ENCODE measurements at regions not wholly inside any gene's neighbourhood (a gene's known extent, or its start where the extent isn't known, plus 50 kb on each side); places are given as distances from the start of the nearest gene placed in this dataset.

DNA sequence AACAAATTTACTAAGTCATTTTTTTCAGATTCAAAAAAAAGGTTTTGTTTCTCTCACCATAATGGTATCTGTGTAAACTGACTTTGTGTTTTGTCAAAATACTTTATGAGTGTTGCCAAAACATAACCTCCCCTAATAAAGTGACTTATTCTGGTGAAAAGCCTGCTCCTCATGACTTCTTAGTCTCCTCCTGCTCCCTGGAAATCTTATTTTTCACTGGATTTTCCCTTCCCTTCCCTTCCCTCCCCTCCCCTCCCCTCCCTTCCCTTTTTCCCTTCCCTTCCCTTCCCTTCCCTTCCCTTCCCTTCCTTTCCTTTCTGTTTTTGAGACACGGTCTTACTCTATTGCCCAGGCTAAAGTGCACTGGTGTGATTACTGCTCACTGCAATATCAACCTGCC is 650.1 kb upstream of the GHITM start:
- H4K5ac ChIP-seq (ENCODE audit: low read length) = no peak overlapping the region
- no peak overlapping the region for H3K18ac ChIP-seq (ENCODE audit: low read length)
- no peak overlapping the region for H2BK120ac ChIP-seq (ENCODE audit: low read depth, low read length)
- H3K9ac ChIP-seq (ENCODE audit: low read length) = no peak overlapping the region
- no peaks in the 10 kb centered on the region for H3K4me1 ChIP-seq (ENCODE audit: control insufficient read depth, low read depth, low read length)
- no peaks in the 10 kb centered on the region for H3K27me3 ChIP-seq (ENCODE audit: insufficient read depth, low read length, poor library complexity)
- H3K79me1 ChIP-seq (ENCODE audit: low read length) = no peaks in the 10 kb centered on the region
- no peak overlapping the region for H2BK5ac ChIP-seq (ENCODE audit: low read length)
- H3K4me3 ChIP-seq (ENCODE audit: low read length) = no peak overlapping the region
- no peak overlapping the region for H3K27ac ChIP-seq (ENCODE audit: low read depth, low read length)
- H2AK5ac ChIP-seq (ENCODE audit: low read length) = no peak overlapping the region
- H3K4ac ChIP-seq (ENCODE audit: low read depth, low read length) = no peak overlapping the region
- no peaks in the 10 kb centered on the region for H3K79me2 ChIP-seq (ENCODE audit: control insufficient read depth, insufficient read depth, low read length)
- DNase-seq = no peak
- H3K56ac ChIP-seq (ENCODE audit: low read length) = no peak overlapping the region
- no peak overlapping the region for H2BK15ac ChIP-seq (replicated peaks; ENCODE audit: low read depth)
- no peak overlapping the region for H3K23ac ChIP-seq (ENCODE audit: low read length)
- H3K36me3 ChIP-seq (ENCODE audit: control insufficient read depth, insufficient read depth, low read length) = no peaks in the 10 kb centered on the region
- WGBS (ENCODE audit: extremely low coverage, insufficient coverage, low lambda C conversion rate) = no CpG with 5 or more reads among the region's 1 CpG
- no peak overlapping the region for H3K4me2 ChIP-seq (ENCODE audit: low read length)
- no peak overlapping the region for H4K8ac ChIP-seq (ENCODE audit: low read depth, low read length)

- no peak overlapping the region for H2BK120ac ChIP-seq (ENCODE audit: low read depth, low read length)
- H3K36me3 ChIP-seq (ENCODE audit: control insufficient read depth, insufficient read depth, low read length) = no peaks in the 10 kb centered on the region
- WGBS (ENCODE audit: extremely low coverage, insufficient coverage, low lambda C conversion rate) = no CpG with 5 or more reads among the region's 4 CpGs
- H2BK15ac ChIP-seq (replicated peaks; ENCODE audit: low read depth) = no peak overlapping the region
- no peak overlapping the region for H3K4ac ChIP-seq (ENCODE audit: low read depth, low read length)
- H2AK5ac ChIP-seq (ENCODE audit: low read length) = no peak overlapping the region
- H3K79me1 ChIP-seq (ENCODE audit: low read length) = no peaks in the 10 kb centered on the region
- no peak overlapping the region for H3K23ac ChIP-seq (ENCODE audit: low read length)
- no peak overlapping the region for H3K18ac ChIP-seq (ENCODE audit: low read length)
- H3K79me2 ChIP-seq (ENCODE audit: control insufficient read depth, insufficient read depth, low read length) = no peaks in the 10 kb centered on the region
- no peak overlapping the region for H3K27ac ChIP-seq (ENCODE audit: low read depth, low read length)
- DNase-seq = no peak
- no peaks in the 10 kb centered on the region for H3K27me3 ChIP-seq (ENCODE audit: insufficient read depth, low read length, poor library complexity)
- H3K4me3 ChIP-seq (ENCODE audit: low read length) = no peak overlapping the region
- no peak overlapping the region for H3K4me2 ChIP-seq (ENCODE audit: low read length)
- H3K9ac ChIP-seq (ENCODE audit: low read length) = no peak overlapping the region
- no peak overlapping the region for H2BK5ac ChIP-seq (ENCODE audit: low read length)
- no peaks in the 10 kb centered on the region for H3K4me1 ChIP-seq (ENCODE audit: control insufficient read depth, low read depth, low read length)
- H4K8ac ChIP-seq (ENCODE audit: low read depth, low read length) = no peak overlapping the region
- no peak overlapping the region for H4K5ac ChIP-seq (ENCODE audit: low read length)
- H3K56ac ChIP-seq (ENCODE audit: low read length) = no peak overlapping the region
These were observed 647.3 kb upstream of the GHITM start for GRCh38 chr10:83492004-83492403.

GRCh38 chr10:83512681-83513080 is 626.6 kb upstream of the GHITM start:
- Histone ChIP-seq H3K23ac (ENCODE audit: low read length) (no peak overlapping the region), H3K79me1 (ENCODE audit: low read length) (no peaks in the 10 kb centered on the region), H3K4ac (ENCODE audit: low read depth, low read length) (no peak overlapping the region), H3K4me2 (ENCODE audit: low read length) (no peak overlapping the region), H3K9ac (ENCODE audit: low read length) (no peak overlapping the region), H2BK5ac (ENCODE audit: low read length) (no peak overlapping the region), H3K27ac (ENCODE audit: low read depth, low read length) (no peak overlapping the region), H2AK5ac (ENCODE audit: low read length) (no peak overlapping the region), H4K8ac (ENCODE audit: low read depth, low read length) (no peak overlapping the region), H3K18ac (ENCODE audit: low read length) (no peak overlapping the region), H3K4me3 (ENCODE audit: low read length) (no peak overlapping the region), H2BK120ac (ENCODE audit: low read depth, low read length) (no peak overlapping the region), H2BK15ac (replicated peaks; ENCODE audit: low read depth) (no peak overlapping the region), H4K5ac (ENCODE audit: low read length) (no peak overlapping the region), H3K36me3 (ENCODE audit: control insufficient read depth, insufficient read depth, low read length) (no peaks in the 10 kb centered on the region), H3K56ac (ENCODE audit: low read length) (no peak overlapping the region), H3K4me1 (ENCODE audit: control insufficient read depth, low read depth, low read length) (no peaks in the 10 kb centered on the region), H3K79me2 (ENCODE audit: control insufficient read depth, insufficient read depth, low read length) (no peaks in the 10 kb centered on the region), H3K27me3 (ENCODE audit: insufficient read depth, low read length, poor library complexity) (no peaks in the 10 kb centered on the region)
- WGBS (ENCODE audit: extremely low coverage, insufficient coverage, low lambda C conversion rate) = no CpG with 5 or more reads among the region's 5 CpGs
- no peak for DNase-seq

DNA sequence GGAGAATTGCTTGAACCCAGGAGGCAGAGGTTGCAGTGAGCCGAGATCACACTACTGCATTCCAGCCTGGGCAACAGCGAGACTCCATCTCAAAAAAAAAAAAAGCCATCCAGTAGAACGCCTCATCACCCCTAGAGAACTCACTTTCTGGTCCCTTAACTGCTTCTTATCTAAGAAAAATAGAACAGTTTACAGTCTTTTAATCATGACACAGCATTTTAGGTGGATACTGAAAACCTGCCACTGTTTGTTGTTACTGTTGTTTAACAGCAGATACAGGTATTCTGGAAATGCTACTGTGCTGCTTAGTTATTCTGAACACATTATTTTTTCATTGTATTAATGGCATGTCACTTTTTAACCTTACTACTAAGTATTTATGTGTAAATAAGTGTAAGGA is 624.3 kb upstream of the GHITM start:
- Histone ChIP-seq H2BK5ac (ENCODE audit: low read length) (no peak overlapping the region), H3K79me1 (ENCODE audit: low read length) (no peaks in the 10 kb centered on the region), H3K56ac (ENCODE audit: low read length) (no peak overlapping the region), H3K4me1 (ENCODE audit: control insufficient read depth, low read depth, low read length) (no peaks in the 10 kb centered on the region), H3K79me2 (ENCODE audit: control insufficient read depth, insufficient read depth, low read length) (no peaks in the 10 kb centered on the region), H2AK5ac (ENCODE audit: low read length) (no peak overlapping the region), H3K4me2 (ENCODE audit: low read length) (no peak overlapping the region), H3K27me3 (ENCODE audit: insufficient read depth, low read length, poor library complexity) (no peaks in the 10 kb centered on the region), H3K23ac (ENCODE audit: low read length) (no peak overlapping the region), H4K8ac (ENCODE audit: low read depth, low read length) (no peak overlapping the region), H2BK120ac (ENCODE audit: low read depth, low read length) (no peak overlapping the region), H2BK15ac (replicated peaks; ENCODE audit: low read depth) (no peak overlapping the region), H3K9ac (ENCODE audit: low read length) (no peak overlapping the region), H3K4ac (ENCODE audit: low read depth, low read length) (no peak overlapping the region), H3K27ac (ENCODE audit: low read depth, low read length) (no peak overlapping the region), H3K4me3 (ENCODE audit: low read length) (no peak overlapping the region), H4K5ac (ENCODE audit: low read length) (no peak overlapping the region), H3K18ac (ENCODE audit: low read length) (no peak overlapping the region), H3K36me3 (ENCODE audit: control insufficient read depth, insufficient read depth, low read length) (no peaks in the 10 kb centered on the region)
- no peak for DNase-seq
- WGBS (ENCODE audit: extremely low coverage, insufficient coverage, low lambda C conversion rate) = no CpG with 5 or more reads among the region's 3 CpGs

- H2BK120ac ChIP-seq (ENCODE audit: low read depth, low read length) = no peak overlapping the region
- no peak overlapping the region for H4K8ac ChIP-seq (ENCODE audit: low read depth, low read length)
- H3K4me2 ChIP-seq (ENCODE audit: low read length) = no peak overlapping the region
- H3K79me2 ChIP-seq (ENCODE audit: control insufficient read depth, insufficient read depth, low read length) = no peaks in the 10 kb centered on the region
- no peak overlapping the region for H3K56ac ChIP-seq (ENCODE audit: low read length)
- H2BK15ac ChIP-seq (replicated peaks; ENCODE audit: low read depth) = no peak overlapping the region
- H4K5ac ChIP-seq (ENCODE audit: low read length) = no peak overlapping the region
- no peak overlapping the region for H3K4ac ChIP-seq (ENCODE audit: low read depth, low read length)
- no peak for DNase-seq
- no peak overlapping the region for H2AK5ac ChIP-seq (ENCODE audit: low read length)
- H3K18ac ChIP-seq (ENCODE audit: low read length) = no peak overlapping the region
- no peak overlapping the region for H3K23ac ChIP-seq (ENCODE audit: low read length)
- H2BK5ac ChIP-seq (ENCODE audit: low read length) = no peak overlapping the region
- no peak overlapping the region for H3K4me3 ChIP-seq (ENCODE audit: low read length)
- no CpG with 5 or more reads among the region's 4 CpGs for WGBS (ENCODE audit: extremely low coverage, insufficient coverage, low lambda C conversion rate)
- H3K4me1 ChIP-seq (ENCODE audit: control insufficient read depth, low read depth, low read length) = no peaks in the 10 kb centered on the region
- H3K9ac ChIP-seq (ENCODE audit: low read length) = no peak overlapping the region
- H3K36me3 ChIP-seq (ENCODE audit: control insufficient read depth, insufficient read depth, low read length) = no peaks in the 10 kb centered on the region
- no peaks in the 10 kb centered on the region for H3K79me1 ChIP-seq (ENCODE audit: low read length)
- H3K27ac ChIP-seq (ENCODE audit: low read depth, low read length) = no peak overlapping the region
- no peaks in the 10 kb centered on the region for H3K27me3 ChIP-seq (ENCODE audit: insufficient read depth, low read length, poor library complexity)
These were observed 622.5 kb upstream of the GHITM start for GRCh38 chr10:83516788-83517187.

GRCh38 chr10:83517456-83517855 is 621.9 kb upstream of the GHITM start:
- Histone ChIP-seq H2AK5ac (ENCODE audit: low read length) (no peak overlapping the region), H2BK120ac (ENCODE audit: low read depth, low read length) (no peak overlapping the region), H3K27me3 (ENCODE audit: insufficient read depth, low read length, poor library complexity) (no peaks in the 10 kb centered on the region), H3K36me3 (ENCODE audit: control insufficient read depth, insufficient read depth, low read length) (no peaks in the 10 kb centered on the region), H3K4ac (ENCODE audit: low read depth, low read length) (no peak overlapping the region), H4K8ac (ENCODE audit: low read depth, low read length) (no peak overlapping the region), H3K56ac (ENCODE audit: low read length) (no peak overlapping the region), H3K18ac (ENCODE audit: low read length) (no peak overlapping the region), H3K79me2 (ENCODE audit: control insufficient read depth, insufficient read depth, low read length) (no peaks in the 10 kb centered on the region), H3K9ac (ENCODE audit: low read length) (no peak overlapping the region), H3K79me1 (ENCODE audit: low read length) (no peaks in the 10 kb centered on the region), H3K4me2 (ENCODE audit: low read length) (no peak overlapping the region), H2BK5ac (ENCODE audit: low read length) (no peak overlapping the region), H3K4me1 (ENCODE audit: control insufficient read depth, low read depth, low read length) (no peaks in the 10 kb centered on the region), H4K5ac (ENCODE audit: low read length) (no peak overlapping the region), H3K23ac (ENCODE audit: low read length) (no peak overlapping the region), H3K4me3 (ENCODE audit: low read length) (no peak overlapping the region), H3K27ac (ENCODE audit: low read depth, low read length) (no peak overlapping the region), H2BK15ac (replicated peaks; ENCODE audit: low read depth) (no peak overlapping the region)
- DNase-seq = peak; percentile 5
- WGBS (ENCODE audit: extremely low coverage, insufficient coverage, low lambda C conversion rate) = no CpG with 5 or more reads among the region's 1 CpG

Data from mesendoderm (in vitro differentiated cells).